H9 (cell line): ENCODE measurements at regions not wholly inside any gene's neighbourhood (a gene's known extent, or its start where the extent isn't known, plus 50 kb on each side); places are given as distances from the start of the nearest gene placed in this dataset.

Experiments
- DNase-seq: peaks from one replicate; pipeline ENCODE4 v3.0.0-alpha.2; 2017
- H2AFZ ChIP-seq: one replicate; pipeline ENCODE4 v1.6.1; 2013; ENCODE audit warnings: mild to moderate bottlenecking, low read length, control low read depth, moderate library complexity
- H2AK5ac ChIP-seq: 2 replicates; pipeline ENCODE4 v1.6.1; 2013; ENCODE audit warnings: low read length, control low read depth, mixed read lengths; ENCODE audit not compliant: insufficient read length
- H2BK120ac ChIP-seq: one replicate; pipeline ENCODE4 v1.6.1; 2013; ENCODE audit warnings: low read depth, mild to moderate bottlenecking, low read length, control low read depth, inconsistent platforms; ENCODE audit not compliant: poor library complexity, severe bottlenecking
- H2BK12ac ChIP-seq: 2 replicates; pipeline ENCODE4 v1.6.1; 2013; ENCODE audit warnings: low read length, control low read depth, mixed read lengths, low read depth; ENCODE audit not compliant: insufficient read length
- H2BK15ac ChIP-seq: 2 replicates; pipeline ENCODE4 v1.6.1; 2013; ENCODE audit warnings: low read depth, low read length, control low read depth
- H2BK20ac ChIP-seq: one replicate; pipeline ENCODE4 v1.6.1; 2013; ENCODE audit warnings: low read depth, mild to moderate bottlenecking, low read length, control low read depth, inconsistent platforms; ENCODE audit not compliant: poor library complexity, severe bottlenecking
- H2BK5ac ChIP-seq: 2 replicates; pipeline ENCODE4 v1.6.1; 2013; ENCODE audit warnings: low read length, control low read depth, mixed read lengths; ENCODE audit not compliant: insufficient read length
- H3K14ac ChIP-seq: 2 replicates; pipeline ENCODE4 v1.6.1; 2013; ENCODE audit warnings: low read length, control low read depth; ENCODE audit not compliant: insufficient read depth
- H3K18ac ChIP-seq: 2 replicates; pipeline ENCODE4 v1.6.1; 2013; ENCODE audit warnings: low read depth, mild to moderate bottlenecking, mixed read lengths, low read length, control low read depth; ENCODE audit not compliant: insufficient read length
- H3K23ac ChIP-seq: 2 replicates; pipeline ENCODE4 v1.6.1; 2013; ENCODE audit warnings: low read length, control low read depth, mixed read lengths, low read depth; ENCODE audit not compliant: insufficient read length
- H3K23me2 ChIP-seq: 2 replicates; pipeline ENCODE4 v1.6.1; 2013; ENCODE audit warnings: low read depth, mild to moderate bottlenecking, mixed read lengths, low read length, control low read depth; ENCODE audit not compliant: insufficient read length, poor library complexity, severe bottlenecking
- H3K27ac ChIP-seq: 2 replicates; pipeline ENCODE4 v1.5.1; 2013; ENCODE audit warnings: low read length, control low read depth, mixed read lengths, low read depth; ENCODE audit not compliant: insufficient read length
- H3K27me3 ChIP-seq: 2 replicates; pipeline ENCODE4 v1.6.1; 2013; ENCODE audit warnings: low read length, control low read depth, inconsistent platforms; ENCODE audit not compliant: insufficient read depth
- H3K4ac ChIP-seq: 2 replicates; pipeline ENCODE4 v1.6.1; 2013; ENCODE audit warnings: low read depth, mild to moderate bottlenecking, control low read depth, inconsistent platforms, low read length, moderate library complexity
- H3K4me1 ChIP-seq: 2 replicates; pipeline ENCODE4 v1.6.1; 2013; ENCODE audit warnings: low read length, control low read depth, inconsistent platforms; ENCODE audit not compliant: insufficient read depth
- H3K4me2 ChIP-seq: 2 replicates; pipeline ENCODE4 v1.6.1; 2013; ENCODE audit warnings: low read length, control low read depth, mixed read lengths; ENCODE audit not compliant: insufficient read length, insufficient read depth
- H3K56ac ChIP-seq: 2 replicates; pipeline ENCODE4 v1.6.1; 2013; ENCODE audit warnings: low read depth, mild to moderate bottlenecking, mixed read lengths, low read length, control low read depth; ENCODE audit not compliant: insufficient read length
- H3K79me1 ChIP-seq: 2 replicates; pipeline ENCODE4 v1.6.1; 2013; ENCODE audit warnings: low read depth, mild to moderate bottlenecking, moderate library complexity, low read length, control low read depth, inconsistent platforms; ENCODE audit not compliant: insufficient read depth, poor library complexity, severe bottlenecking
- H3K79me2 ChIP-seq: 2 replicates; pipeline ENCODE4 v1.6.1; 2013; ENCODE audit warnings: low read length, control low read depth, inconsistent platforms; ENCODE audit not compliant: insufficient read depth
- H3K9ac ChIP-seq: 2 replicates; pipeline ENCODE4 v1.6.1; 2013; ENCODE audit warnings: low read length, control low read depth, mixed read lengths; ENCODE audit not compliant: insufficient read length; ENCODE audit errors: extremely low read depth
- H3K9me3 ChIP-seq: one replicate; pipeline ENCODE4 v1.6.1; 2013; ENCODE audit warnings: low read depth, low read length, inconsistent platforms; ENCODE audit not compliant: control insufficient read depth
- H3T11ph ChIP-seq: one replicate; pipeline ENCODE4 v1.6.1; 2013; ENCODE audit warnings: mild to moderate bottlenecking, low read length, control low read depth, inconsistent platforms
- H4K20me1 ChIP-seq: one replicate; pipeline ENCODE4 v1.6.1; 2013; ENCODE audit not compliant: control insufficient read depth, insufficient read length, insufficient read depth
- H4K5ac ChIP-seq: 2 replicates; pipeline ENCODE4 v1.6.1; 2013; ENCODE audit warnings: low read depth, mild to moderate bottlenecking, mixed read lengths, low read length, control low read depth; ENCODE audit not compliant: insufficient read length
- H4K8ac ChIP-seq: replicated peaks from 2 replicates; pipeline ENCODE4 v1.6.1; 2013; ENCODE audit warnings: low read length, control low read depth, mixed read lengths, low read depth; ENCODE audit not compliant: insufficient read length
- H4K91ac ChIP-seq: 2 replicates; pipeline ENCODE4 v1.6.1; 2013; ENCODE audit warnings: low read depth, mild to moderate bottlenecking, moderate library complexity, mixed read lengths, low read length, control low read depth; ENCODE audit not compliant: insufficient read length
- H3K27ac Mint-ChIP-seq, 3 experiments: 2 replicates in 2 of 3; 3 replicates in 1 of 3; pipeline ENCODE4 v1.8.0; 2020 to 2021; ENCODE audit warnings: mixed read lengths in 3 of 3, mild to moderate bottlenecking in 1 of 3, moderate library complexity in 1 of 3
- H3K27me3 Mint-ChIP-seq: 2 replicates; pipeline ENCODE4 v1.8.0; 2021; ENCODE audit warnings: low read depth, mild to moderate bottlenecking, moderate library complexity, mixed read lengths
- H3K36me3 Mint-ChIP-seq, 3 experiments: 2 replicates in 2 of 3; 3 replicates in 1 of 3; pipeline ENCODE4 v1.8.0; 2020 to 2021; ENCODE audit warnings: low read depth in 3 of 3, mixed read lengths in 3 of 3; ENCODE audit not compliant: insufficient read depth in 1 of 3
- H3K4me1 Mint-ChIP-seq, 2 experiments: 2 replicates each; pipeline ENCODE4 v1.8.0; 2020; ENCODE audit warnings: mixed read lengths in 2 of 2
- H3K4me3 Mint-ChIP-seq, 2 experiments: 2 replicates in 1 of 2; 3 replicates in 1 of 2; pipeline ENCODE4 v1.8.0; 2020 to 2021; ENCODE audit warnings: mild to moderate bottlenecking in 2 of 2, mixed read lengths in 2 of 2, moderate library complexity in 1 of 2
- H3K9me3 Mint-ChIP-seq, 2 experiments: 2 replicates in 1 of 2; 3 replicates in 1 of 2; pipeline ENCODE4 v1.8.0; 2020; ENCODE audit warnings: mild to moderate bottlenecking in 2 of 2, mixed read lengths in 2 of 2, moderate library complexity in 1 of 2
- CTCF ChIP-seq: fragments of 200-600 bp; sonication (generic); conservative IDR thresholded peaks from 3 replicates; pipeline ENCODE4 v1.8.0; 2021; ENCODE audit warnings: antibody characterized with exemption, mild to moderate bottlenecking
- WGBS: extraction: QIAGEN DNeasy Blood & Tissue Kit; methylation state at CpG from one replicate; pipeline ENCODE4 v1.1.7; 2013; ENCODE audit warnings: missing lambda C conversion rate, low lambda C conversion rate, mixed read lengths; ENCODE audit not compliant: insufficient read length; ENCODE audit errors: extremely low coverage; 5-methylcytosine and 5-hydroxymethylcytosine counted together

- no peak overlapping the region for H3T11ph ChIP-seq
- no peak overlapping the region for H4K91ac ChIP-seq
- no peak overlapping the region for H2BK15ac ChIP-seq
- H2BK120ac ChIP-seq: no peak overlapping the region
- H3K27me3 ChIP-seq: peaks cover 5% of the 10 kb centered on the region; the same call in 1 of the 2 replicates
- H3K79me2 ChIP-seq: no peaks in the 10 kb centered on the region
- H3K4ac ChIP-seq: no peak overlapping the region
- peaks cover 3 to 16% (median 6%) of the 10 kb centered on the region in 3 experiments; a peak in 6 of 7 replicates for H3K36me3 Mint-ChIP-seq
- no peak for DNase-seq
- no peaks in the 10 kb centered on the region for H3K79me1 ChIP-seq
- H3K27ac ChIP-seq: no peak overlapping the region
- no peak overlapping the region for H3K9ac ChIP-seq
- peaks cover 10 to 17% of the 10 kb centered on the region in 2 experiments; a peak in 3 of 5 replicates for H3K9me3 Mint-ChIP-seq
- H3K23me2 ChIP-seq: no peaks in the 10 kb centered on the region
- no peak overlapping the region for H2BK5ac ChIP-seq
- H3K18ac ChIP-seq: no peak overlapping the region
- no peak overlapping the region for H3K4me2 ChIP-seq
- H2BK12ac ChIP-seq: no peak overlapping the region
- H3K23ac ChIP-seq: no peak overlapping the region
- WGBS: no CpG with 5 or more reads among the region's 5 CpGs
- no peak overlapping the region for H2AFZ ChIP-seq
- H2BK20ac ChIP-seq: no peak overlapping the region
- H4K8ac ChIP-seq: no peak overlapping the region
- H2AK5ac ChIP-seq: no peak overlapping the region
- H4K20me1 ChIP-seq: peaks cover 2% of the 10 kb centered on the region
- H3K4me3 Mint-ChIP-seq: no peak overlapping the region
- H3K27me3 Mint-ChIP-seq: peaks cover 1% of the 10 kb centered on the region; the same call in 1 of the 2 replicates
- H3K27ac Mint-ChIP-seq: no peak overlapping the region
- no peaks in the 10 kb centered on the region for H3K4me1 ChIP-seq
- H3K14ac ChIP-seq: no peak overlapping the region
- no peaks in the 10 kb centered on the region for H3K9me3 ChIP-seq
- no peak for TF ChIP-seq CTCF
- peaks cover 9 to 11% of the 10 kb centered on the region in 2 experiments for H3K4me1 Mint-ChIP-seq
- H3K56ac ChIP-seq: no peak overlapping the region
- no peak overlapping the region for H4K5ac ChIP-seq
Measured at GRCh38 chr5:169472544-169472943, 111.0 kb upstream of the SPDL1 start.
